BJ (cell line): ENCODE measurements at regions not wholly inside any gene's neighbourhood (a gene's known extent, or its start where the extent isn't known, plus 50 kb on each side); places are given as distances from the start of the nearest gene placed in this dataset.
"Not testable (repeated sequence)": the region's sequence is repeated elsewhere in the genome, so short reads cannot be mapped to it uniquely, and the experiment has no call there.

ENCODE experiments used
- CTCF ChIA-PET: fragments of 350-600 bp; formaldehyde crosslinking; extraction: SDS; loops from one replicate; lab custom pipeline; 2021; ENCODE audit warnings: antibody characterized with exemption, inconsistent platforms; lab: Yijun Ruan, JAX
- POLR2A ChIA-PET: fragments of 300-600 bp; sonication (Branson Sonifier 250); formaldehyde crosslinking; extraction: SDS; loops from one replicate; lab custom pipeline; 2021; ENCODE audit warnings: antibody characterized with exemption; lab: Charles Lee
- DNase-seq: peaks from one replicate; pipeline ENCODE4 v3.0.0-alpha.2; 2011; ENCODE audit warnings: low read depth
- H3K27me3 ChIP-seq: 2 replicates; pipeline ENCODE4 v1.6.0; 2011; ENCODE audit warnings: low read length; ENCODE audit not compliant: control insufficient read depth, insufficient read depth
- H3K36me3 ChIP-seq: 2 replicates; pipeline ENCODE4 v1.5.1; 2011; ENCODE audit warnings: low read length; ENCODE audit not compliant: control insufficient read depth, insufficient read depth
- H3K4me3 ChIP-seq: 2 replicates; pipeline ENCODE4 v1.5.1; 2011; ENCODE audit warnings: low read depth, mild to moderate bottlenecking, control low read depth, low read length
- CTCF ChIP-seq: IDR thresholded peaks from 2 replicates; pipeline ENCODE4 v1.5.1; 2011; ENCODE audit warnings: low read depth, mild to moderate bottlenecking, control low read depth, inconsistent platforms, low read length, moderate library complexity; ENCODE audit not compliant: insufficient read depth

DNA sequence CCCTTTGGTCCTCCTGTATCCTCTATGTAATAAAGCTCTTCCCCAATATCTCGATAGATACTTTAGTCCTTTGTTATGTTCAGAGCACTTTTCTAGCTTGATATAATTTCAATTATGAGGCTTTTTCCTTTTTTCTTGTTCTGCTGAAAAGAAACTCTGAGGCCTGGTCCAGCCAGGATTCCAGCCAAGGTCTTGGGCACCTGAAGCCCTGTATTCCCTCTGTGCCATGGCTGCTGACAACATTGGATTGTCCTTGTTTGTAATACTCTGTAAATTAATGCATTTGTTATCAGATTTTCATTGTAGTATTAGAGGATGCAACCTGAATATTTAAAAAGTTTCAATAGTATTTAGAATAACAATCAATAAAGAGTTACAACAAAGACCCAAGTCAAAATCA is 67.9 kb upstream of the ADAMTS5 start:
- CTCF ChIA-PET: interaction anchor here (0.7 kb wide), 1 partner anchor 127 kb away, joined by 3 read pairs; no protein-coding TSS in a partner anchor
- POLR2A ChIA-PET: no interaction called here
- Histone ChIP-seq H3K36me3 (no peaks in the 10 kb centered on the region), H3K27me3 (no peaks in the 10 kb centered on the region), H3K4me3 (no peak overlapping the region)
- TF ChIP-seq CTCF: no peak
- DNase-seq: no peak

DNA sequence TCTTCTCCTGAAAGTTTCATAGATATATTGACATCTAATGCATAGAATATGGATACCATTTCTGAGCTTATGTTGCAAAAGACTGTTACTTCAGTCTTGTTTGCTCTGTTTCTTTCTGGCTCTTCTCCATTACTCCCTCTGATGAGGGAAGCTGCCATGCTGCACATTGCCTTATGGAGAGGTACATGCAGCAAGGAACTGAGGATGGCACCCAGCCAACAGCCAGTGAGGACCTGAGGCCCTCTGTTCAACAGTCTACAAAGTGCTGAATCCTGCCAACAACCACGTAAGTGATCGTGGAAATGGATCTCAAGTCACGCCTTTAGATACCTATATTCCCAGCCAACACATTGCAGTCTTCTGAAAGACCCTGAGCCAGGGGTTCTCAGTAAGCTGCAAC is 66.6 kb upstream of the ADAMTS5 start:
- H3K36me3 ChIP-seq: no peaks in the 10 kb centered on the region
- POLR2A ChIA-PET: no interaction called here
- H3K27me3 ChIP-seq: no peaks in the 10 kb centered on the region
- H3K4me3 ChIP-seq: no peak overlapping the region
- CTCF ChIA-PET: no interaction called here
- no peak for TF ChIP-seq CTCF
- no peak for DNase-seq

DNA sequence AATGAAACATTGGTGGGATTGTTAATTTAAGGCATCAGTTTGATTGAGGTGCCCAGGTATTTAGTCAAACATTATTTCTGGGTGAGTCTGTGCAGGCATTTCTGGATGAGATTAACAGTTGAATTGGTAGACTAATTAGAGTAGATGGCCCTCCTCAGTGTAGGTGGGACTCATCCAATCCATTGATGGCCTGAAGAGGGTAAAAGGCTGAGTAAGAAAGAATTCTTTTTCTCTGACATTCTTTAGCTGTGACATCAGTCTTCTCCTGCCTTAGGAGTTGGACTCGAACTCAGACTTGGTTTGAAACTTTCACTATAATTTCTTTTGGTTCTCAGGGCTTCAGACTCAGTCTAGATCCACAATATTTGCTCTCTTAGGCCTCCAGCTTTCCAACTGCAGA is 59.6 kb upstream of the ADAMTS5 start:
- Histone ChIP-seq H3K36me3 (no peaks in the 10 kb centered on the region), H3K4me3 (no peak overlapping the region), H3K27me3 (no peaks in the 10 kb centered on the region)
- no peak for DNase-seq
- no peak for TF ChIP-seq CTCF
- POLR2A ChIA-PET: interaction anchor here (0.6 kb wide), 1 partner anchor 313 kb away, joined by 4 read pairs; no protein-coding TSS in a partner anchor
- CTCF ChIA-PET: no interaction called here

- H3K27me3 ChIP-seq, CTCF ChIA-PET, POLR2A ChIA-PET, DNase-seq, H3K36me3 ChIP-seq, H3K4me3 ChIP-seq: not testable (repeated sequence)
These were observed 58.8 kb upstream of the ADAMTS5 start for GRCh38 chr21:27025708-27026107.

DNA sequence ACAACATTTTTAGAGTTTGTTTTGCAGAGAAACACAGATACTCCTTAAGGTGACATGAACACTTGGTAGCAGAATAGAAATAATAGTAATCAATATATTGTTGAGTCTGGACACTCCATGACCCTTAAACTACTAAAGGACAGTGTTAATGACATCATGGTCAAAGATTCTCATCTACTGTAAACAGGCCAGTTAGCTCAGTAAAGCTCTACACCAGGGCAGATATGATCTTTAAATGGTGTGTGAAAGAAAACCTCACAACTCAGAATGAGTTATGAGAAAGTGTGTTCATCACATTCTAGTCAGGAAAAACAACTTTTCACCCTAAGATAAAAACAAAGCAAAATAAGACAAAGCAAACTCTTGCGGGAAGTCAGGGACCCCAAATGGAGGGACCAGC is 58.1 kb upstream of the ADAMTS5 start:
- no peak for TF ChIP-seq CTCF
- Histone ChIP-seq H3K36me3 (no peaks in the 10 kb centered on the region), H3K4me3 (no peak overlapping the region), H3K27me3 (no peaks in the 10 kb centered on the region)
- ChIA-PET POLR2A (no interaction called here), CTCF (interaction anchor here (1.0 kb wide), 1 partner anchor 547 kb away, joined by 3 read pairs; no protein-coding TSS in a partner anchor)
- DNase-seq: no peak

DNA sequence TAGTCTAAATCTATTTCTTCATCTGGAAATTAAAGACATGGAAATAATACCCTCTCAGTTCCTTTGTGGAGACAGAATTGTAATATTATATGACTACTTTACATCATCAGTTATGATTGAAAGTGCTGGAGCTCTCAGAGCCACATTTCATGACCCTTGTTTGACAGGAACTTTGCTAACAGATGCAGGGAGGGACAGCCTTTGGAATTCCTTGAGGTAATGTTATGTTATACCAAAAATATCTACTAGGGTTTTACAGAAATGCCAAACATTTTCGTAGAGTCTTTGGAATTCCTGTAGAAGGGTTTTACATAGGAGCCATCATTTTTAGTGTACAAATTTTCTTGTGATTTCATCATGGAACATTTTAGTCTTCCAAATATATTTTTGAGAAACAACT is 57.4 kb upstream of the ADAMTS5 start:
- no peaks in the 10 kb centered on the region for H3K27me3 ChIP-seq
- H3K36me3 ChIP-seq: no peaks in the 10 kb centered on the region
- H3K4me3 ChIP-seq: no peak overlapping the region
- no peak for TF ChIP-seq CTCF
- ChIA-PET CTCF (interaction anchor here (0.7 to 1.0 kb wide), 2 partner anchors 451 to 548 kb away, joined by 3 read pairs; no protein-coding TSS in a partner anchor), POLR2A (no interaction called here)
- DNase-seq: peak; percentile 82
